ENCODE measurements at regions not wholly inside any gene's neighbourhood (a gene's known extent, or its start where the extent isn't known, plus 50 kb on each side); places are given as distances from the start of the nearest gene placed in this dataset.

DNA sequence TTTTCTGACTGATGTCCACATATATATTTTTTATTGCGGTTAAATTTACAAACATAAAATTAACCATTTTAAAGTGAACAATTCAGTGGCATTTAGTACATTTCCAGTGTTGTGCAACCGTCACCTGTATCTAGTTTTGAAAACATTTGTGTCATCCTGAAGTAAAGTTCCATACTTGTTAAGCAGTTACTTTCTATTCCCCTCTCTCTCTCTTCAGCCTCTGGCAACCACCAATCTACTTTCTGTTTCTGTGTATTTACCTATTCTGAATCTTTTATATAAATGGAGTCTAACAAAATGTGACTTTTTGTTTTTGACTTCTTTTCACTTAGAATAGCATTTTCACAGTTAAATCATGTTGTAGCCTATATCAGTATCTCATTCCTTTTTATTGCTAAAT, 480.1 kb upstream of the SMARCA2 start:
- Histone ChIP-seq H3K27me3 (ENCODE audit: control insufficient read depth in 2 of 2, insufficient read depth in 2 of 2, low read length in 2 of 2) (no peaks in the 10 kb centered on the region), H3K27ac (ENCODE audit: low read depth in 1 of 2, low read length in 2 of 2) (no peak overlapping the region), H3K4me3 (replicated peaks in 1 of 3; ENCODE audit: low read depth in 2 of 3, low read length in 3 of 3) (no peak overlapping the region), H4K20me1 (ENCODE audit: insufficient read depth, low read length) (no peaks in the 10 kb centered on the region), H3K9ac (ENCODE audit: insufficient read depth, low read length, poor library complexity, severe bottlenecking) (no peak overlapping the region), H3K36me3 (replicated peaks in 1 of 2; ENCODE audit: control insufficient read depth in 1 of 2, insufficient read depth in 2 of 2, low read length in 2 of 2) (no peaks in the 10 kb centered on the region), H3K9me3 (replicated peaks in 1 of 2; ENCODE audit: control insufficient read depth in 1 of 2, insufficient read depth in 1 of 2, low read length in 2 of 2) (no peaks in the 10 kb centered on the region), H2AFZ (ENCODE audit: insufficient read depth, low read depth, low read length, poor library complexity, severe bottlenecking) (no peak overlapping the region), H3K79me2 (ENCODE audit: insufficient read depth, low read length) (no peaks in the 10 kb centered on the region), H3K4me2 (replicated peaks; ENCODE audit: extremely low read depth, low read length, poor library complexity, severe bottlenecking) (no peak overlapping the region), H3K4me1 (ENCODE audit: control insufficient read depth in 1 of 2, insufficient read depth in 2 of 2, low read length in 2 of 2) (no peaks in the 10 kb centered on the region)
- Mint-ChIP-seq H3K27ac (no peak overlapping the region), H3K4me3 (no peak overlapping the region), H3K9me3 (peaks cover 0 to 2% (median 0%) of the 10 kb centered on the region in 7 donors), H3K36me3 (no peaks in the 10 kb centered on the region), H3K4me1 (no peaks in the 10 kb centered on the region), H3K27me3 (ENCODE audit: low read depth in 3 of 3) (no peaks in the 10 kb centered on the region)
- TF ChIP-seq, protein P1, sequence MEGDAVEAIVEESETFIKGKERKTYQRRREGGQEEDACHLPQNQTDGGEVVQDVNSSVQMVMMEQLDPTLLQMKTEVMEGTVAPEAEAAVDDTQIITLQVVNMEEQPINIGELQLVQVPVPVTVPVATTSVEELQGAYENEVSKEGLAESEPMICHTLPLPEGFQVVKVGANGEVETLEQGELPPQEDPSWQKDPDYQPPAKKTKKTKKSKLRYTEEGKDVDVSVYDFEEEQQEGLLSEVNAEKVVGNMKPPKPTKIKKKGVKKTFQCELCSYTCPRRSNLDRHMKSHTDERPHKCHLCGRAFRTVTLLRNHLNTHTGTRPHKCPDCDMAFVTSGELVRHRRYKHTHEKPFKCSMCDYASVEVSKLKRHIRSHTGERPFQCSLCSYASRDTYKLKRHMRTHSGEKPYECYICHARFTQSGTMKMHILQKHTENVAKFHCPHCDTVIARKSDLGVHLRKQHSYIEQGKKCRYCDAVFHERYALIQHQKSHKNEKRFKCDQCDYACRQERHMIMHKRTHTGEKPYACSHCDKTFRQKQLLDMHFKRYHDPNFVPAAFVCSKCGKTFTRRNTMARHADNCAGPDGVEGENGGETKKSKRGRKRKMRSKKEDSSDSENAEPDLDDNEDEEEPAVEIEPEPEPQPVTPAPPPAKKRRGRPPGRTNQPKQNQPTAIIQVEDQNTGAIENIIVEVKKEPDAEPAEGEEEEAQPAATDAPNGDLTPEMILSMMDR (IDR thresholded peaks at IDR 0.05) = no peak
- no CpG with 5 or more reads among the region's 2 CpGs for WGBS (ENCODE audit: insufficient coverage)
- intact Hi-C loops (cut with micrococcal nuclease) = no loop called here
- no peak for DNase-seq

GRCh38 chr9:1535599-1535998, 479.5 kb upstream of the SMARCA2 start:
- intact Hi-C loops (cut with micrococcal nuclease) = no loop called here
- Histone ChIP-seq H3K4me3 (replicated peaks in 1 of 3; ENCODE audit: low read depth in 2 of 3, low read length in 3 of 3) (no peak overlapping the region), H3K9me3 (replicated peaks in 1 of 2; ENCODE audit: control insufficient read depth in 1 of 2, insufficient read depth in 1 of 2, low read length in 2 of 2) (no peaks in the 10 kb centered on the region), H3K4me1 (ENCODE audit: control insufficient read depth in 1 of 2, insufficient read depth in 2 of 2, low read length in 2 of 2) (no peaks in the 10 kb centered on the region), H3K9ac (ENCODE audit: insufficient read depth, low read length, poor library complexity, severe bottlenecking) (no peak overlapping the region), H3K4me2 (replicated peaks; ENCODE audit: extremely low read depth, low read length, poor library complexity, severe bottlenecking) (no peak overlapping the region), H3K27me3 (ENCODE audit: control insufficient read depth in 2 of 2, insufficient read depth in 2 of 2, low read length in 2 of 2) (no peaks in the 10 kb centered on the region), H4K20me1 (ENCODE audit: insufficient read depth, low read length) (no peaks in the 10 kb centered on the region), H3K79me2 (ENCODE audit: insufficient read depth, low read length) (no peaks in the 10 kb centered on the region), H3K27ac (ENCODE audit: low read depth in 1 of 2, low read length in 2 of 2) (no peak overlapping the region), H3K36me3 (replicated peaks in 1 of 2; ENCODE audit: control insufficient read depth in 1 of 2, insufficient read depth in 2 of 2, low read length in 2 of 2) (no peaks in the 10 kb centered on the region), H2AFZ (ENCODE audit: insufficient read depth, low read depth, low read length, poor library complexity, severe bottlenecking) (no peak overlapping the region)
- no peaks in the 10 kb centered on the region for H3K4me1 Mint-ChIP-seq
- no peaks in the 10 kb centered on the region for H3K36me3 Mint-ChIP-seq
- H3K27ac Mint-ChIP-seq = no peak overlapping the region
- TF ChIP-seq, protein P1 (IDR thresholded peaks at IDR 0.05) = no peak
- DNase-seq = no peak
- no CpG with 5 or more reads among the region's 2 CpGs for WGBS (ENCODE audit: insufficient coverage)
- H3K4me3 Mint-ChIP-seq = no peak overlapping the region
- H3K9me3 Mint-ChIP-seq = peaks cover 0 to 2% (median 0%) of the 10 kb centered on the region in 7 donors
- no peaks in the 10 kb centered on the region for H3K27me3 Mint-ChIP-seq (ENCODE audit: low read depth in 3 of 3)

Measured in CD14-positive monocyte (primary cell).